Prostate gland (tissue), 2 donors: ENCODE measurements at regions not wholly inside any gene's neighbourhood (a gene's known extent, or its start where the extent isn't known, plus 50 kb on each side); places are given as distances from the start of the nearest gene placed in this dataset.

Experiments used
- POLR2A ChIP-seq: fragments of 450-650 bp; IDR thresholded peaks from one replicate; pipeline ENCODE4 v1.6.1; 2016; ENCODE audit warnings: antibody characterized with exemption, mild to moderate bottlenecking
- POLR2AphosphoS5 ChIP-seq: sonication (generic); formaldehyde crosslinking; IDR thresholded peaks from one replicate; pipeline ENCODE4 v1.6.1; 2017; ENCODE audit warnings: antibody characterized with exemption
- TF ChIP-seq, protein P1 (sequence below), 4 experiments: fragments of 200-600 bp in 2 of 4; fragments of 450-650 bp in 2 of 4; sonication (generic) in 2 of 4; IDR thresholded peaks; 1 replicate in 3 of 4; 2 replicates in 1 of 4; pipeline ENCODE4 v1.5.1; 2016 to 2019; ENCODE audit warnings: antibody characterized with exemption in 4 of 4, mild to moderate bottlenecking in 2 of 4, moderate library complexity in 2 of 4

DNA sequence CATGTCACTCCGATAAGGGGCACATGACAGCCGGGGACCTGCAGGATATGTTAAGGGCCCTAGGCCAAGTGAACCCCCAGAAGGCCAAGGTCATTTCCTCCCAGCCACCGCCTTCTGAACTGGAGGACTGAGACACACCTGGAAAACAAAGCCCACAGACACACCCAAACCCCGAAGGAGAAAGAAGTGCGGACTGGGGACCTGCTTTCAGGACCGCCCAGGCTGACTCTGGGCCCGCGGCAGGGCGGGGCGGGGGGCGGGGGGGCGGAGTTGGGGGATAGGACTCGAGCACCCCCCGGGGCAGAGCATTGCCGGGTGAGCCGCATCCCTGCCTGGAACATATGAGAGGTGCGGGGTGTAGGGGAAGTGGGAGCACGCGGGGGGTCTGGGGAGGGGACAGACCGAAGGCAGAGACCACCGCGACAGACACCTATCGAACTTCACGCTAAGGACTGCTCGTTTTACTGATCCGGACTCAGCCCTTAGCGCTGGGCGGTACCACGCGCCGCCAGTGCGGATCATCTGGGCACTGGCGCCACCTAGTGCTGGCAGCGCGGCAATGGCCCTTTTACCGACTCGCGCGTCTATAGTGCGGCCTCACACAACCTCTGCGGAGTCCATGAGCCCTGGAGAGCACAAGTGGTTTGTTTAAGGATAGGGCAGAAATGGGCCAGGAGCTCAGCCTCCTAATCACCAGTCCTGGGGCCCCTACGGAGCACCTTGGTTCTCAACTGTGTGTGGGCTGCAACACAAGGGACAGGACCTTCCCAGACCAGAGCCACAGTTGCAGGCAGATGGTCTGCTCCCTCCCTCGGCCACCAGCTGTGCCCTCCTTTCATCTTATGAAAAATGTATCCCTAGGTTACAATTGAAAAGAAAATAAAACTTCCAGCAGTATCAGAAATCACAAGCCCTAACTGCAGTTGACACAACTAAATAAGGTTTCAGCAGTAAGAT is 157.6 kb downstream of the HERPUD2 start:
- TF ChIP-seq, protein P1, sequence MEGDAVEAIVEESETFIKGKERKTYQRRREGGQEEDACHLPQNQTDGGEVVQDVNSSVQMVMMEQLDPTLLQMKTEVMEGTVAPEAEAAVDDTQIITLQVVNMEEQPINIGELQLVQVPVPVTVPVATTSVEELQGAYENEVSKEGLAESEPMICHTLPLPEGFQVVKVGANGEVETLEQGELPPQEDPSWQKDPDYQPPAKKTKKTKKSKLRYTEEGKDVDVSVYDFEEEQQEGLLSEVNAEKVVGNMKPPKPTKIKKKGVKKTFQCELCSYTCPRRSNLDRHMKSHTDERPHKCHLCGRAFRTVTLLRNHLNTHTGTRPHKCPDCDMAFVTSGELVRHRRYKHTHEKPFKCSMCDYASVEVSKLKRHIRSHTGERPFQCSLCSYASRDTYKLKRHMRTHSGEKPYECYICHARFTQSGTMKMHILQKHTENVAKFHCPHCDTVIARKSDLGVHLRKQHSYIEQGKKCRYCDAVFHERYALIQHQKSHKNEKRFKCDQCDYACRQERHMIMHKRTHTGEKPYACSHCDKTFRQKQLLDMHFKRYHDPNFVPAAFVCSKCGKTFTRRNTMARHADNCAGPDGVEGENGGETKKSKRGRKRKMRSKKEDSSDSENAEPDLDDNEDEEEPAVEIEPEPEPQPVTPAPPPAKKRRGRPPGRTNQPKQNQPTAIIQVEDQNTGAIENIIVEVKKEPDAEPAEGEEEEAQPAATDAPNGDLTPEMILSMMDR (IDR thresholded peaks at IDR 0.05) = peak; percentile 60 to 86 (median 78)
- TF ChIP-seq POLR2AphosphoS5 (no peak), POLR2A (no peak)
